ENCODE measurements at regions not wholly inside any gene's neighbourhood (a gene's known extent, or its start where the extent isn't known, plus 50 kb on each side); places are given as distances from the start of the nearest gene placed in this dataset.
A peak's percentile ranks its signal among the peaks of the same experiment; 100 is the strongest.
"Not testable (repeated sequence)": the region's sequence is repeated elsewhere in the genome, so short reads cannot be mapped to it uniquely, and the experiment has no call there.

DNA sequence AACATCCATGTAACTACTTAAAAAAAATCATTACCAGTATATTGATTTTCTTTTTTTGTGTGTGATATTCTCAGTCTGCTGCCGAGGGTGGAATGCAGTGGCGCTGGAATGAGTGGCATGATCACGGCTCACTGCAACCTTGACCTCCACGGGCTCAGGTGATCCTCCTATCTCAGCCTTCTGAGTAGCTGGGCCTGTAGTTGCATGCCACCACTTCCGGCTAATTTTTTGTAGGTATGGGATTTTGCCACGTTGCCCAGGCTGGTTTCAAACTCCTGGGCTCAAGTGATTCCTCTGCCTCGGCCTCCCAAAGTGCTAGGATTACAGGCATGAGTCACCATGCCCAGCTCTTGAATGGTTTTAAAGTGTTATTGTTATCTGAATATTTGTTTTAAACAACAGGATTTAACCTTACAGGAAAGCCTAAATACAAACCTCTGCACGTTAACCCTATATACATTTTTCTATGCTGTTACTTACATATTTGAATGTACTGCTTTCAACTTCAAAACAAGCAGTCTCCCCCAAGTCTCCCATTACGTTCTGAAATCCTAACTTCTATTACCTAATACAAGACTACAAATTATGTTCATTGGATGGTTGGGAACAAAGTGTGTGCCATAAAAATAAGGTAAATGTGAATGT is 61.7 kb downstream of the KPNA2 start:
- Histone ChIP-seq H3K36me3 (ENCODE audit: control insufficient read depth in 4 of 4, insufficient read depth in 4 of 4, low read length in 3 of 4) (no peaks in the 10 kb centered on the region), H3K4me1 (ENCODE audit: control extremely low read depth in 1 of 4, control insufficient read depth in 4 of 4, insufficient read depth in 4 of 4, low read length in 3 of 4) (peaks cover 0 to 9% (median 7%) of the 10 kb centered on the region in 4 experiments), H3K9me3 (ENCODE audit: control extremely low read depth in 1 of 5, control insufficient read depth in 4 of 5, insufficient read depth in 2 of 5, low read depth in 1 of 5, low read length in 4 of 5) (no peaks in the 10 kb centered on the region), H3K4me3 (ENCODE audit: control insufficient read depth in 1 of 7, extremely low read depth in 1 of 7, insufficient read depth in 4 of 7, low read depth in 2 of 7, low read length in 6 of 7) (no peak overlapping the region), H3K27me3 (replicated peaks in 2 of 5; ENCODE audit: control insufficient read depth in 4 of 5, insufficient read depth in 5 of 5, low read length in 4 of 5) (no peaks in the 10 kb centered on the region), H3K27ac (ENCODE audit: insufficient read depth in 1 of 2, low read depth in 1 of 2, low read length in 2 of 2, poor library complexity in 1 of 2, severe bottlenecking in 2 of 2) (no peak overlapping the region)
- 100% methylated on average over 6 of the region's 9 CpGs for WGBS (ENCODE audit: insufficient coverage)
- ChIA-PET POLR2A (no interaction called here), CTCF (no interaction called here)
- DNase-seq: no peak

DNA sequence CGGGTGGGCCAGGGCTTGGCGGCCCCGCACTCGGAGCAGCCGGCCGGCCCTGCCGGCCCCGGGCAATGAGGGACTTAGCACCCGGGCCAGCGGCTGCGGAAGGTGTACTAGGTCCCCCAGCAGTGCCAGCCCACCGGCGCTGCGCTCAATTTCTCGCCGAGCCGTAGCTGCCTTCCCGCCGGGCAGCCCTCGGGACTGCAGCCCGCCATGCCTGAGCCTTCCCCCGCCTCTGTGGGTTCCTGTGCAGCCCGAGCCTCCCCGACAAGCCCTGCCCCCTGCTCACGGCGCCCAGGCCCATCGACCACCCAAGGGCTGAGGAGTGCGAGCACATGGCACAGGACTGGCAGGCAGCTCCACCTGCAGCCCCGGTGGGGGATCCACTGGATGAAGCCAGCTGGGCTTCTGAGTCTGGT is 63.8 kb downstream of the KPNA2 start:
- H3K4me3 ChIP-seq (ENCODE audit: control insufficient read depth in 1 of 7, extremely low read depth in 1 of 7, insufficient read depth in 4 of 7, low read depth in 2 of 7, low read length in 6 of 7); H3K9me3 ChIP-seq (ENCODE audit: control extremely low read depth in 1 of 5, control insufficient read depth in 4 of 5, insufficient read depth in 2 of 5, low read depth in 1 of 5, low read length in 4 of 5); H3K36me3 ChIP-seq (ENCODE audit: control insufficient read depth in 4 of 4, insufficient read depth in 4 of 4, low read length in 3 of 4); DNase-seq; H3K27ac ChIP-seq (ENCODE audit: insufficient read depth in 1 of 2, low read depth in 1 of 2, low read length in 2 of 2, poor library complexity in 1 of 2, severe bottlenecking in 2 of 2); H3K27me3 ChIP-seq (replicated peaks in 2 of 5; ENCODE audit: control insufficient read depth in 4 of 5, insufficient read depth in 5 of 5, low read length in 4 of 5); CTCF ChIA-PET: not testable (repeated sequence)
- over 99% methylated on average over 29 of the region's 29 CpGs for WGBS (ENCODE audit: insufficient coverage)
- H3K4me1 ChIP-seq (ENCODE audit: control extremely low read depth in 1 of 4, control insufficient read depth in 4 of 4, insufficient read depth in 4 of 4, low read length in 3 of 4): peaks cover 0 to 20% (median 16%) of the 10 kb centered on the region in 4 experiments
- POLR2A ChIA-PET: interaction anchor here (0.6 kb wide), 1 partner anchor 18 kb away, joined by 3 read pairs; no protein-coding TSS in a partner anchor

DNA sequence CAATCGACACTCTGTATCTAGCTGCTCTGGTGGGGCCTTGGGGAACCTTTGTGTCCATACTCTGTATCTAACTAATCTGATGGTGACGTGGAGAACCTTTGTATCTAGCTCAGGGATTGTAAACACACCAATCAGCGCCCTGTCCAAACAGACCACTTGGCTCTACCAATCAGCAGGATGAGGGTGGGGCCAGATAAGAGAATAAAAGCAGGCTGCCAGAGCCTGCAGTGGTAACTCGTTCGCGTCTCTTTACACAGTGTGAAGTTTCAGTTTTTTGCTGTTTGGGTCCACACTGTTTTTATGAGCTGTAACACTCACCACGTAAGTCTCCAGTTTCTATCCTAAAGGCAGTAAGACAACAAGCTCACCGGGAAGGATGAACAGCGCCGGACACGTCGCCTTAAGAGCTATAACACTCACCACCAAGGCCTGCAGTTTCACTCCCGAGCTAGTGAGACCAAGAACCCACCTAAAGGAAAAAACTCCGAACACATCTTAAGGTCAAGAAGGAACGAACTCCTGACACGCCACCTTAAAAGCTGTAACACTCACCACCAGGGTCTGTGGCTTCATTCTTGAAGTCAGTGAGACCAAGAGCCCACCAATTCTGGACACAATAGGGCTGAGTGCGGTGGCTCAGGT is 64.6 kb downstream of the KPNA2 start:
- POLR2A ChIA-PET: interaction anchor here (0.6 kb wide), 1 partner anchor 658 kb away, joined by 3 read pairs; no protein-coding TSS in a partner anchor
- CTCF ChIA-PET: interaction anchor here (0.8 kb wide), 1 partner anchor 64 kb away, joined by 4 read pairs; no protein-coding TSS in a partner anchor
- H3K4me1 ChIP-seq (ENCODE audit: control extremely low read depth in 1 of 4, control insufficient read depth in 4 of 4, insufficient read depth in 4 of 4, low read length in 3 of 4): peaks cover 0 to 20% (median 16%) of the 10 kb centered on the region in 4 experiments
- H3K36me3 ChIP-seq (ENCODE audit: control insufficient read depth in 4 of 4, insufficient read depth in 4 of 4, low read length in 3 of 4): no peaks in the 10 kb centered on the region
- DNase-seq: no peak
- 95% methylated on average over 15 of the region's 17 CpGs for WGBS (ENCODE audit: insufficient coverage)
- no peaks in the 10 kb centered on the region for H3K9me3 ChIP-seq (ENCODE audit: control extremely low read depth in 1 of 5, control insufficient read depth in 4 of 5, insufficient read depth in 2 of 5, low read depth in 1 of 5, low read length in 4 of 5)
- H3K4me3 ChIP-seq (ENCODE audit: control insufficient read depth in 1 of 7, extremely low read depth in 1 of 7, insufficient read depth in 4 of 7, low read depth in 2 of 7, low read length in 6 of 7): no peak overlapping the region
- H3K27ac ChIP-seq (ENCODE audit: insufficient read depth in 1 of 2, low read depth in 1 of 2, low read length in 2 of 2, poor library complexity in 1 of 2, severe bottlenecking in 2 of 2): no peak overlapping the region
- no peaks in the 10 kb centered on the region for H3K27me3 ChIP-seq (replicated peaks in 2 of 5; ENCODE audit: control insufficient read depth in 4 of 5, insufficient read depth in 5 of 5, low read length in 4 of 5)

DNA sequence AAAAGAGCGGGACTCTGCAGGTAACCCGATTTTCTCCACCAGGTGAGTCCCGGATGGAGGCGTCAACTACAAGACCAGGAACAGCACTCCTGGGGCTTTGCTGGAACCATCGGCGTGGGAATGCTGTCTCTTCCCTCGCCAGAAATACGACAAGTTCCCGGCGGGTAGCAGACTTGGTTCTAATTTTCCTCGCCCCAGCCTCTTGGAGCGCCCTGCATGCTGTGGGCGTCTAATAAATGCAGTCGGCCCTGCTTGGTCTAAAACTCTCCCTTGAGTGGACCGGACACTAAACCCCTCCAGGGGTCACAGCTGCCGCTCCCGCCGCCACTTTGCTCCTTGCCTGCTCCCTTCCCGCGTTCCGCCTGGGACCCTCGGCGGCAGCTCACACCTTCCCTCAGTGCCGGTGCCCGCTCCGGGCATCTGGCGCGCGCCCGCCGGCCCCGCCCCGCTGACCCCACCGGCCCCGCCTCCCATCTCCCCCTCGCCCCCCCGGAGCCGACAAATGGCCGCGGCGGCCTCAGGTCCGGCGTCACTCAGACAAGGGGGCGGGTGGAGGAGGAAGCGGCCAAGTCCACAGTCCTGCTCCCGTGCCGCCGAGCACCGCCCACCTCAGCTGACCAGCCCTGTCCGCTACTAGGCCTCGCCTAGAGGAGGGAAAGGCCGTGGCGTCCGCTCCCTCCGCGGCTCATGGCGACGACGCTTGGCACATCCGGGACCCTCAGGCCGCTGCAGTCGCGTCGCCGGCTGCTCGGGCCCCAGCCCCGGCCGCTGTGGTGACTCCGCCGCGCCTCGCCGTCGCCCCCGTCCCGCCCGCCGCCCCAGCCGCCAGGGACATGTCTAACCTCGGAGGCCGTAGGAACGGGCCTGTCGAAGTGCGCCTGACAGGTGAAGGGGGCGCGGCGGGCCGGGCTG is 65.8 kb downstream of the KPNA2 start:
- Histone ChIP-seq H3K4me3 (ENCODE audit: control insufficient read depth in 1 of 7, extremely low read depth in 1 of 7, insufficient read depth in 4 of 7, low read depth in 2 of 7, low read length in 6 of 7) (peak overlapping the region; percentile 68 to 93 (median 80)), H3K27me3 (replicated peaks in 2 of 5; ENCODE audit: control insufficient read depth in 4 of 5, insufficient read depth in 5 of 5, low read length in 4 of 5) (no peaks in the 10 kb centered on the region), H3K4me1 (ENCODE audit: control extremely low read depth in 1 of 4, control insufficient read depth in 4 of 4, insufficient read depth in 4 of 4, low read length in 3 of 4) (peaks cover 0 to 20% (median 16%) of the 10 kb centered on the region in 4 experiments), H3K36me3 (ENCODE audit: control insufficient read depth in 4 of 4, insufficient read depth in 4 of 4, low read length in 3 of 4) (no peaks in the 10 kb centered on the region), H3K27ac (ENCODE audit: insufficient read depth in 1 of 2, low read depth in 1 of 2, low read length in 2 of 2, poor library complexity in 1 of 2, severe bottlenecking in 2 of 2) (peak overlapping the region; percentile 46 to 74), H3K9me3 (ENCODE audit: control extremely low read depth in 1 of 5, control insufficient read depth in 4 of 5, insufficient read depth in 2 of 5, low read depth in 1 of 5, low read length in 4 of 5) (no peaks in the 10 kb centered on the region)
- 10% methylated on average over 70 of the region's 88 CpGs for WGBS (ENCODE audit: insufficient coverage)
- DNase-seq: peak; percentile 65 to 77 (median 67)
- CTCF ChIA-PET: no interaction called here
- POLR2A ChIA-PET: interaction anchor here (0.6 kb wide), 1 partner anchor 14 kb away, joined by 6 read pairs; no protein-coding TSS in a partner anchor

DNA sequence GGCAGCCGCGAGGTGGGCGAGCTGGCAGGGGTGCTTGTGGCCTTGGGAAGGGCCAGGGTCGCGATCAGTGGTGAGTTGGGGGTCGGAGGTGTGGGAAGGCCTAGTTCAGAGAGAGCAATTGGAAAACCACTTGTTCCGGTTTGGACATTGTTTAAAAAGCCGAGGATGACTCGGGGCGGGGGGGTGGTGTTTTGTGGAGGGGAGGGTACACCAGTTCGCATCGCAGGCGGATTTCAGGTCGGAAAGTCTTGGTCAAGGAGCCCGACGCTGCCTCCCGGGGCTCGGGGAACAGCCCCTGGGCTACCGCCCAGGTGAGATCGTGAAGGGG is 66.4 kb downstream of the KPNA2 start:
- CTCF ChIA-PET: no interaction called here
- Histone ChIP-seq H3K27ac (ENCODE audit: insufficient read depth in 1 of 2, low read depth in 1 of 2, low read length in 2 of 2, poor library complexity in 1 of 2, severe bottlenecking in 2 of 2) (peak overlapping the region; percentile 46 to 74), H3K4me1 (ENCODE audit: control extremely low read depth in 1 of 4, control insufficient read depth in 4 of 4, insufficient read depth in 4 of 4, low read length in 3 of 4) (peaks cover 0 to 20% (median 16%) of the 10 kb centered on the region in 4 experiments), H3K9me3 (ENCODE audit: control extremely low read depth in 1 of 5, control insufficient read depth in 4 of 5, insufficient read depth in 2 of 5, low read depth in 1 of 5, low read length in 4 of 5) (no peaks in the 10 kb centered on the region), H3K36me3 (ENCODE audit: control insufficient read depth in 4 of 4, insufficient read depth in 4 of 4, low read length in 3 of 4) (no peaks in the 10 kb centered on the region), H3K4me3 (ENCODE audit: control insufficient read depth in 1 of 7, extremely low read depth in 1 of 7, insufficient read depth in 4 of 7, low read depth in 2 of 7, low read length in 6 of 7) (peak overlapping the region; percentile 68 to 93 (median 80)), H3K27me3 (replicated peaks in 2 of 5; ENCODE audit: control insufficient read depth in 4 of 5, insufficient read depth in 5 of 5, low read length in 4 of 5) (no peaks in the 10 kb centered on the region)
- POLR2A ChIA-PET: interaction anchor here (0.6 kb wide), 1 partner anchor 15 kb away, joined by 6 read pairs; no protein-coding TSS in a partner anchor
- 0% methylated on average over 11 of the region's 20 CpGs for WGBS (ENCODE audit: insufficient coverage)
- DNase-seq: no peak

DNA sequence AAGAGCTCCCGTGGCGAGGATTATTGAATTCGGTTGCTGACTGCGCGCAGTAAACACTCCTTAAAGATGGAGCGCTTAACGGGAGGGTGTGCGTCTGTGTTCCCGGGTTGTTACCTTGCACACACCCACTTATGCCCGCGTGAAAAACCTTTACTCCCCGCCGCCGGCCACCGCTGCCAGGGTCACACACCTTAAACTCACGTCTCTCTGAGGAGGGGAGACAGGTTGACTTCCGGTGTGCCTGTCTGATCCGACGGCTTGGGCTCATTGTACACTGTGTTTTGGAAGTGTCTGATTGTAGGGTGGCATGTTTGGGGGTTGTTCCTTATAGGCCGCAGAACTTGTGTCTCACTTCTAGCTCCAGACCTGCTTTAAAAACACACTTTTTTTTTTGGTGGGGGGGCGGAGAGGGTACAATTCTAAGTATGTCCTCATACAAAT is 66.8 kb downstream of the KPNA2 start:
- WGBS (ENCODE audit: insufficient coverage): 3% methylated on average over 8 of the region's 21 CpGs
- CTCF ChIA-PET: no interaction called here

More for the DNA sequence above, 66.8 kb downstream of the KPNA2 start:
- no peaks in the 10 kb centered on the region for H3K9me3 ChIP-seq (ENCODE audit: control extremely low read depth in 1 of 5, control insufficient read depth in 4 of 5, insufficient read depth in 2 of 5, low read depth in 1 of 5, low read length in 4 of 5)
- no peaks in the 10 kb centered on the region for H3K27me3 ChIP-seq (replicated peaks in 2 of 5; ENCODE audit: control insufficient read depth in 4 of 5, insufficient read depth in 5 of 5, low read length in 4 of 5)
- H3K27ac ChIP-seq (ENCODE audit: insufficient read depth in 1 of 2, low read depth in 1 of 2, low read length in 2 of 2, poor library complexity in 1 of 2, severe bottlenecking in 2 of 2): peak overlapping the region; percentile 46 to 74
- H3K36me3 ChIP-seq (ENCODE audit: control insufficient read depth in 4 of 4, insufficient read depth in 4 of 4, low read length in 3 of 4): no peaks in the 10 kb centered on the region
- peak overlapping the region; percentile 68 to 93 (median 80) for H3K4me3 ChIP-seq (ENCODE audit: control insufficient read depth in 1 of 7, extremely low read depth in 1 of 7, insufficient read depth in 4 of 7, low read depth in 2 of 7, low read length in 6 of 7)
- peak in 2 of 3 donors; percentile 37 to 51 for DNase-seq
- POLR2A ChIA-PET: no interaction called here
- H3K4me1 ChIP-seq (ENCODE audit: control extremely low read depth in 1 of 4, control insufficient read depth in 4 of 4, insufficient read depth in 4 of 4, low read length in 3 of 4): peaks cover 0 to 20% (median 16%) of the 10 kb centered on the region in 4 experiments
